H1 (cell line): ENCODE measurements at regions not wholly inside any gene's neighbourhood (a gene's known extent, or its start where the extent isn't known, plus 50 kb on each side); places are given as distances from the start of the nearest gene placed in this dataset.
"Not testable (repeated sequence)": the region's sequence is repeated elsewhere in the genome, so short reads cannot be mapped to it uniquely, and the experiment has no call there.

Source experiments
- EP300 ChIP-seq, 2 experiments: IDR thresholded peaks; 1 replicate in 1 of 2; 2 replicates in 1 of 2; pipeline ENCODE4 v1.6.1; 2011 to 2012; ENCODE audit warnings: low read depth in 2 of 2, low read length in 2 of 2, mild to moderate bottlenecking in 2 of 2, borderline replicate concordance in 1 of 2, inconsistent platforms in 1 of 2, moderate library complexity in 1 of 2
- NRF1 ChIP-seq: IDR thresholded peaks from 2 replicates; pipeline ENCODE4 v1.6.1; 2011; ENCODE audit warnings: mild to moderate bottlenecking, low read depth, low read length, improper control_type of control experiment
- POLR2A ChIP-seq, 2 experiments: IDR thresholded peaks; 1 replicate in 1 of 2; 2 replicates in 1 of 2; pipeline ENCODE4 v1.6.1; 2011; ENCODE audit warnings: low read depth in 2 of 2, low read length in 2 of 2, mild to moderate bottlenecking in 2 of 2; ENCODE audit errors: control extremely low read depth in 1 of 2
- RNF2 ChIP-seq: fragments of 200-900, 300-1000 bp; sonication (generic); IDR thresholded peaks from 2 replicates; pipeline ENCODE4 v1.7.1; 2016; ENCODE audit warnings: borderline replicate concordance, low read depth, mild to moderate bottlenecking, antibody characterized with exemption, low read length; ENCODE audit not compliant: poor library complexity, severe bottlenecking; ENCODE audit errors: missing control alignments
- SIN3A ChIP-seq, 2 experiments: IDR thresholded peaks in 1 of 2; conservative IDR thresholded peaks in 1 of 2; 2 replicates each; pipeline ENCODE4 v1.6.1; 2011 to 2012; ENCODE audit warnings: low read length in 2 of 2, improper control_type of control experiment in 1 of 2, low read depth in 1 of 2, mild to moderate bottlenecking in 1 of 2
- SP1 ChIP-seq: IDR thresholded peaks from 2 replicates; pipeline ENCODE4 v1.6.1; 2011; ENCODE audit warnings: low read depth, low read length
- TEAD4 ChIP-seq: IDR thresholded peaks from 2 replicates; pipeline ENCODE4 v1.6.1; 2012; ENCODE audit warnings: low read depth, low read length, inconsistent platforms, mixed read lengths
- TF ChIP-seq, protein P1 (sequence below), 3 experiments: IDR thresholded peaks; 1 replicate in 2 of 3; 2 replicates in 1 of 3; pipeline versions ENCODE4 v1.5.1 to v1.6.1; 2011; ENCODE audit warnings: low read length in 3 of 3, mild to moderate bottlenecking in 3 of 3, inconsistent platforms in 2 of 3, low read depth in 1 of 3, moderate library complexity in 1 of 3; ENCODE audit not compliant: insufficient read depth in 1 of 3; ENCODE audit errors: control extremely low read depth in 1 of 3

DNA sequence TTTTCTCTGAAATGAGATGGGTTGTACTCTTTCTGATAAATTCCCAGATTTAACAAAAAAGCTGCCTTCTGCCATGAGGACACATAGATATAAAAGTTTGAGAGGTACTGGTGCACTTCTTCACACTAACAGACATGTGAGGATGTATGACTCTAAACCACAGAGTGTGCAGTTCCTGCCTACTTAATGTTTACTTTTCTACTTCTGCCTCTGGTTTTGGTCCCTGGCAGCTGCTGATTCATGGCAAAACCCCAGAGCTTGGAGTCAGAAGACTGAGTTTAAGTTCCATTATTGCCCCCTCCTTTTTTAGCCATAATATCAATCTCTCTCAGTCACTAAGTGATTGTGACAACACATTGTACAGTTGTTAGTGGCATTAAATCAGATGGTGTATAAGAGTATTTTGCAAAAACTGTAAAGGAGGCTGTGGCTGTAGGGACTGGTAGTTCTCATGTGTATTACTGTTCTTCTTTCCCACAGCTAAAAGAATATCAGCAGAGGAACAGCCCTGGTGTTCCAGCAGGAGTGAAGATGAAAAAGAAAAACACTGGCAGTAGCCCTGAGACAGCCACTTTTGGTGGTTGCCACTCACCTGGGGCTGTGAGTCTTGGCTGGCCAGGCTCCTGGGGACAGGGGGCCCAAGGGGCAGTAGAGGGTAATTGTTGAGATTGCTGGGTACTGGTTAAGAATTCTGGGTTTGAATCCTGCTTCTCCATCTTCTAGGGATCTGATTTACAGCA lies 64.4 kb upstream of the CSPG4 start:
- not testable (repeated sequence) for TF ChIP-seq EP300 (IDR thresholded peaks at IDR 0.05; ENCODE audit: borderline replicate concordance in 1 of 2, low read depth in 2 of 2, low read length in 2 of 2); TEAD4; RNF2; SIN3A (conservative IDR thresholded peaks at IDR 0.05 in 1 of 2, IDR thresholded peaks at IDR 0.05 in 1 of 2; ENCODE audit: low read depth in 1 of 2, low read length in 2 of 2); SP1; NRF1; POLR2A (IDR thresholded peaks at IDR 0.05; ENCODE audit: control extremely low read depth in 1 of 2, low read depth in 2 of 2, low read length in 2 of 2)
- TF ChIP-seq, protein P1, sequence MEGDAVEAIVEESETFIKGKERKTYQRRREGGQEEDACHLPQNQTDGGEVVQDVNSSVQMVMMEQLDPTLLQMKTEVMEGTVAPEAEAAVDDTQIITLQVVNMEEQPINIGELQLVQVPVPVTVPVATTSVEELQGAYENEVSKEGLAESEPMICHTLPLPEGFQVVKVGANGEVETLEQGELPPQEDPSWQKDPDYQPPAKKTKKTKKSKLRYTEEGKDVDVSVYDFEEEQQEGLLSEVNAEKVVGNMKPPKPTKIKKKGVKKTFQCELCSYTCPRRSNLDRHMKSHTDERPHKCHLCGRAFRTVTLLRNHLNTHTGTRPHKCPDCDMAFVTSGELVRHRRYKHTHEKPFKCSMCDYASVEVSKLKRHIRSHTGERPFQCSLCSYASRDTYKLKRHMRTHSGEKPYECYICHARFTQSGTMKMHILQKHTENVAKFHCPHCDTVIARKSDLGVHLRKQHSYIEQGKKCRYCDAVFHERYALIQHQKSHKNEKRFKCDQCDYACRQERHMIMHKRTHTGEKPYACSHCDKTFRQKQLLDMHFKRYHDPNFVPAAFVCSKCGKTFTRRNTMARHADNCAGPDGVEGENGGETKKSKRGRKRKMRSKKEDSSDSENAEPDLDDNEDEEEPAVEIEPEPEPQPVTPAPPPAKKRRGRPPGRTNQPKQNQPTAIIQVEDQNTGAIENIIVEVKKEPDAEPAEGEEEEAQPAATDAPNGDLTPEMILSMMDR (IDR thresholded peaks at IDR 0.05; ENCODE audit: control extremely low read depth in 1 of 3, insufficient read depth in 1 of 3, low read depth in 1 of 3, low read length in 3 of 3), result not testable (repeated sequence)
